Globus pallidus (tissue), 1 donor: ENCODE measurements at regions not wholly inside any gene's neighbourhood (a gene's known extent, or its start where the extent isn't known, plus 50 kb on each side); places are given as distances from the start of the nearest gene placed in this dataset.

ENCODE experiments used
- DNase-seq: peaks from one replicate; pipeline ENCODE4 v3.0.0-alpha.2; 2015; ENCODE audit warnings: low spot score

- no peak for DNase-seq
Observed at GRCh38 chr11:120032766-120033390, 105.0 kb downstream of the TRIM29 start.

GRCh38 chr11:120031612-120032600 is 106.0 kb downstream of the TRIM29 start:
- peak; percentile 69 for DNase-seq

GRCh38 chr11:120031156-120031555 is 106.8 kb downstream of the TRIM29 start:
- DNase-seq: no peak

- DNase-seq: no peak
Observed at GRCh38 chr11:120030411-120030810, 107.5 kb downstream of the TRIM29 start.

GRCh38 chr11:120029321-120029720 is 108.6 kb downstream of the TRIM29 start:
- DNase-seq: no peak

GRCh38 chr11:120028897-120029258 is 109.0 kb downstream of the TRIM29 start:
- DNase-seq: no peak

- DNase-seq: no peak
Observed at GRCh38 chr11:120028181-120028896, 109.6 kb downstream of the TRIM29 start.

GRCh38 chr11:120027546-120028180 is 110.2 kb downstream of the TRIM29 start:
- DNase-seq: no peak

GRCh38 chr11:120025606-120026335 is 112.1 kb downstream of the TRIM29 start:
- no peak for DNase-seq

GRCh38 chr11:120024586-120024985 is 113.3 kb downstream of the TRIM29 start:
- DNase-seq: no peak

GRCh38 chr11:120024046-120024445 is 113.9 kb downstream of the TRIM29 start:
- no peak for DNase-seq

GRCh38 chr11:120023551-120023950 is 114.4 kb downstream of the TRIM29 start:
- no peak for DNase-seq

GRCh38 chr11:120023120-120023519 is 114.8 kb downstream of the TRIM29 start:
- no peak for DNase-seq

- no peak for DNase-seq
Observed at GRCh38 chr11:120022617-120023016, 115.3 kb downstream of the TRIM29 start.

- DNase-seq: no peak
Observed at GRCh38 chr11:120021978-120022377, 115.9 kb downstream of the TRIM29 start.

- DNase-seq: no peak
Observed at GRCh38 chr11:120021391-120021953, 116.4 kb downstream of the TRIM29 start.

- no peak for DNase-seq
Observed at GRCh38 chr11:120020981-120021380, 116.9 kb downstream of the TRIM29 start.

GRCh38 chr11:120020486-120020885 is 117.4 kb downstream of the TRIM29 start:
- DNase-seq: no peak

GRCh38 chr11:120019191-120019590 is 118.7 kb downstream of the TRIM29 start:
- DNase-seq: no peak

- no peak for DNase-seq
Observed at GRCh38 chr11:120017582-120018150, 120.2 kb downstream of the TRIM29 start.
